Activated naive CD4-positive, alpha-beta T cell treated with anti-CD3 and anti-CD28 coated beads, Interleukin-2, amount 50 U/mL, for 24 hours (primary cell): ENCODE measurements at regions not wholly inside any gene's neighbourhood (a gene's known extent, or its start where the extent isn't known, plus 50 kb on each side); places are given as distances from the start of the nearest gene placed in this dataset.
A peak's percentile ranks its signal among the peaks of the same experiment; 100 is the strongest.
"Not testable (repeated sequence)": the region's sequence is repeated elsewhere in the genome, so short reads cannot be mapped to it uniquely, and the experiment has no call there.

Source experiments
- H3K27ac Mint-ChIP-seq: one replicate; pipeline ENCODE4 v1.8.0; 2021; ENCODE audit warnings: mild to moderate bottlenecking, mixed read lengths
- H3K27me3 Mint-ChIP-seq: one replicate; pipeline ENCODE4 v1.8.0; 2021; ENCODE audit warnings: mixed read lengths
- H3K36me3 Mint-ChIP-seq: one replicate; pipeline ENCODE4 v1.8.0; 2021; ENCODE audit warnings: mixed read lengths
- H3K4me1 Mint-ChIP-seq: one replicate; pipeline ENCODE4 v1.8.0; 2021; ENCODE audit warnings: mixed read lengths
- H3K4me3 Mint-ChIP-seq: one replicate; pipeline ENCODE4 v1.8.0; 2021; ENCODE audit warnings: mild to moderate bottlenecking, mixed read lengths
- H3K9me3 Mint-ChIP-seq: one replicate; pipeline ENCODE4 v1.8.0; 2021; ENCODE audit warnings: mixed read lengths

- not testable (repeated sequence) for H3K4me3 Mint-ChIP-seq, H3K4me1 Mint-ChIP-seq, H3K36me3 Mint-ChIP-seq, H3K27ac Mint-ChIP-seq, H3K27me3 Mint-ChIP-seq, H3K9me3 Mint-ChIP-seq
Measured at GRCh38 chr15:44870125-44870524, 86.4 kb upstream of the TERB2 start.

DNA sequence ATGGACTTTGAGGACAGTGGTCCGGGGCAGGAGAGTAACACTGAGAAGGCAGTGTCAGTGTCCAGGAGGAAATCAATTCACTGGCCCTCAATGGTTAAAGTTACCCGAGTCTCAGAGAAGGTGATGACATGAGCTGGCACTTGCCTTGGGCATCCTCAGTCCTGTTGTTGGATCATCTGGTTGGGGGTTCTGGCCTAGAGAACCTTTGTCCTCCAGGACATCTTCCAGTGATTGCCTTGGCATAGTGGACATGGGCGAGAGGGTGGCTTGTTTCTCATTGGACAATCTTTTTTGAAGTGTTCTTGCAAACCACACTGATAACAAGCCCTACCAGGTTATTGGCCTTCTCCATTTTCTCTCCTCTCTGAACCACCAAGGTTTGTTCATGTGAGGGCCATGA, 83.4 kb upstream of the TERB2 start:
- Mint-ChIP-seq H3K27me3 (peaks cover 7% of the 10 kb centered on the region), H3K9me3 (peaks cover 5% of the 10 kb centered on the region), H3K27ac (no peak overlapping the region), H3K4me3 (no peak overlapping the region), H3K36me3 (peaks cover 4% of the 10 kb centered on the region), H3K4me1 (no peaks in the 10 kb centered on the region)

- peaks cover 14% of the 10 kb centered on the region for H3K9me3 Mint-ChIP-seq
- no peak overlapping the region for H3K27ac Mint-ChIP-seq
- H3K4me3 Mint-ChIP-seq: no peak overlapping the region
- H3K36me3 Mint-ChIP-seq: peaks cover 6% of the 10 kb centered on the region
- peaks cover 3% of the 10 kb centered on the region for H3K27me3 Mint-ChIP-seq
- H3K4me1 Mint-ChIP-seq: peaks cover 3% of the 10 kb centered on the region
Measured at GRCh38 chr15:44879066-44879465, 77.4 kb upstream of the TERB2 start.

- H3K4me1 Mint-ChIP-seq: peaks cover 3% of the 10 kb centered on the region
- peak overlapping the region; percentile 8 for H3K27ac Mint-ChIP-seq
- H3K9me3 Mint-ChIP-seq: peaks cover 9% of the 10 kb centered on the region
- H3K27me3 Mint-ChIP-seq: peaks cover 3% of the 10 kb centered on the region
- peaks cover 3% of the 10 kb centered on the region for H3K36me3 Mint-ChIP-seq
- H3K4me3 Mint-ChIP-seq: no peak overlapping the region
Measured at GRCh38 chr15:44882499-44882968, 74.0 kb upstream of the TERB2 start.

DNA sequence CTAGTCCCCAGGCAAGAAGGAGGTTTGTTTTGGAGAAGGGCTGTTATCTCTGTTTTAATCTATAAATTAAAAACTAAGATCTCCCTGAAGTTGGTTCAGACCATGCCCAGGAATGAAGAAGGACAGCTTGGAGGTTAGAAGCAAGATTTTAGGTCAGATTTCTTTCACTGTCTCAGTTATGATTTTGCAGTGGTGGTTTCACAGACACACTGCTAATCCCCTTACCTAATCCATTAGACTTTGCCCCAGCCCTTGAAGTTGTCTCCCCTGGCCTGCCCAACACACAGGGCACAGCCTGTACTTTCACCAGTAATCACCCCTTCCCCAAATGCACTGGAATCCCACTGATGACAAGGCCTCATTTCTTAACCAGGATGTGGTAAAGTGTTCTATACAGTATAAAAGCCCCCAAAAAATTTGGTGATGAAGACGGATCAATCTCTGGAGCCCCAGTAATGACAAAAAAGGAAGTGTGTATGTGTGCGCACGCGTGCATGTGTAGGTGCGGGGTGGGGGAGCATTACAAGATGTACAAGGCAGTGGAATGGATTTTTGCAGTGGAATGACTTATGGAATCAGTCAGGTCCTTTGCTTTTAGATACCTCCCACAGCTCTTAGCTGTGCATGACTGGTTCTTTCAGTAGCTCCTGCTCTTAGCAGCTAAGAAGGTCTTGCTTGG, 73.1 kb upstream of the TERB2 start:
- H3K4me1 Mint-ChIP-seq: peaks cover 3% of the 10 kb centered on the region

GRCh38 chr15:44898890-44899651, 57.4 kb upstream of the TERB2 start:
- not testable (repeated sequence) for H3K4me1 Mint-ChIP-seq, H3K27ac Mint-ChIP-seq, H3K36me3 Mint-ChIP-seq, H3K4me3 Mint-ChIP-seq, H3K27me3 Mint-ChIP-seq, H3K9me3 Mint-ChIP-seq

More for the DNA sequence above, 73.1 kb upstream of the TERB2 start:
- Mint-ChIP-seq H3K4me3 (no peak overlapping the region), H3K27me3 (peaks cover 3% of the 10 kb centered on the region), H3K27ac (no peak overlapping the region), H3K36me3 (peaks cover 3% of the 10 kb centered on the region), H3K9me3 (peaks cover 9% of the 10 kb centered on the region)

GRCh38 chr15:44899775-44900174, 56.7 kb upstream of the TERB2 start:
- H3K9me3 Mint-ChIP-seq, H3K27me3 Mint-ChIP-seq, H3K4me3 Mint-ChIP-seq, H3K4me1 Mint-ChIP-seq, H3K36me3 Mint-ChIP-seq: not testable (repeated sequence)
- H3K27ac Mint-ChIP-seq: peak overlapping the region; percentile 46

DNA sequence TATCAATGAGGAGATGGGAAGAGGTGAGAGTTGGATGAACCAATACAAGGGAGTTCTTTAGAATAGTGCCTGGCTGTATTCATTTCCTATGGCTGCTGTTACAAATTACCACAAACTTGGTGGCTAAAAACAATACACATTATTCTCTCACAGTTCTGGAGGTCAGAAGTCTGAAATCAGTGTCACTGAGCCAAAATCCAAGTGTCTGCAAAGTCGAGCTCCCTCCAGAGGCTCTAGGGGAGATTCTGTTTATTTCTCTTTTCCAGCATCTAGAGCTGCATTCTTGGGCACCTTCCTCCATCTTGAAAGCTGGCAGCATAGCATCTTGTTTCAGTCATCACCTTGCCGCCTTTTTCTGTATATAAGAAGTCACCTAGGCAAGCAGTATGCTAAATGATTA, 55.7 kb upstream of the TERB2 start:
- H3K27me3 Mint-ChIP-seq, H3K27ac Mint-ChIP-seq, H3K9me3 Mint-ChIP-seq, H3K4me1 Mint-ChIP-seq, H3K36me3 Mint-ChIP-seq, H3K4me3 Mint-ChIP-seq: not testable (repeated sequence)

GRCh38 chr15:44903281-44903680, 53.2 kb upstream of the TERB2 start:
- H3K27ac Mint-ChIP-seq, H3K9me3 Mint-ChIP-seq, H3K4me3 Mint-ChIP-seq, H3K4me1 Mint-ChIP-seq, H3K27me3 Mint-ChIP-seq, H3K36me3 Mint-ChIP-seq: not testable (repeated sequence)

- not testable (repeated sequence) for H3K27me3 Mint-ChIP-seq, H3K4me3 Mint-ChIP-seq, H3K36me3 Mint-ChIP-seq, H3K4me1 Mint-ChIP-seq, H3K9me3 Mint-ChIP-seq
- H3K27ac Mint-ChIP-seq: peak overlapping the region; percentile 18
Measured at GRCh38 chr15:44904651-44905340, 51.7 kb upstream of the TERB2 start.
